Testis (tissue), 2 donors: ENCODE measurements at regions not wholly inside any gene's neighbourhood (a gene's known extent, or its start where the extent isn't known, plus 50 kb on each side); places are given as distances from the start of the nearest gene placed in this dataset.

Experiments used
- DNase-seq: peaks from one replicate; pipeline ENCODE4 v3.0.0-alpha.2; 2019
- H3K27ac ChIP-seq, 2 donors: fragments of 200-600 bp; sonication (generic); one replicate each; pipeline ENCODE4 v1.5.1; 2019
- H3K27me3 ChIP-seq: fragments of 200-600 bp; sonication (generic); one replicate; pipeline ENCODE4 v1.5.1; 2019
- H3K36me3 ChIP-seq: fragments of 200-600 bp; sonication (generic); one replicate; pipeline ENCODE4 v1.5.1; 2017; ENCODE audit warnings: low read depth; ENCODE audit errors: missing control alignments
- H3K4me1 ChIP-seq: fragments of 200-600 bp; sonication (generic); one replicate; pipeline ENCODE4 v1.5.1; 2019
- H3K4me3 ChIP-seq, 2 donors: fragments of 200-600 bp; sonication (generic); one replicate each; pipeline ENCODE4 v1.5.1; 2017 to 2019
- H3K9me3 ChIP-seq: fragments of 200-600 bp; sonication (generic); one replicate; pipeline ENCODE4 v1.5.1; 2017
- POLR2A ChIP-seq: fragments of 450-650 bp; IDR thresholded peaks from one replicate; pipeline ENCODE4 v1.6.1; 2017; ENCODE audit warnings: antibody characterized with exemption, mild to moderate bottlenecking, moderate library complexity
- WGBS, 2 donors: methylation state at CpG; one replicate each; pipeline ENCODE4 v1.1.5; 2018; 5-methylcytosine and 5-hydroxymethylcytosine counted together
- intact Hi-C: fragments of 100-400 bp; cut with DNase I; formaldehyde crosslinking; loops from one replicate; pipeline ENCODE4 v1.15.1; 2023; ENCODE audit warnings: low total_unique reads
- small RNA-seq, 2 donors: library from RNA; depleted of rRNA; stranded (forward); fragments of <200 nt; gene quantifications; one replicate each; pipeline ENCODE3, GENCODE V24; 2016
- TF ChIP-seq, protein P1 (sequence below), 3 experiments: fragments of 450-650 bp in 2 of 3; fragments of 200-600 bp in 1 of 3; sonication (generic) in 1 of 3; IDR thresholded peaks; one replicate each; pipeline ENCODE4 v1.5.1; 2016 to 2019; ENCODE audit warnings: antibody characterized with exemption in 3 of 3, mild to moderate bottlenecking in 2 of 3, moderate library complexity in 1 of 3

DNA sequence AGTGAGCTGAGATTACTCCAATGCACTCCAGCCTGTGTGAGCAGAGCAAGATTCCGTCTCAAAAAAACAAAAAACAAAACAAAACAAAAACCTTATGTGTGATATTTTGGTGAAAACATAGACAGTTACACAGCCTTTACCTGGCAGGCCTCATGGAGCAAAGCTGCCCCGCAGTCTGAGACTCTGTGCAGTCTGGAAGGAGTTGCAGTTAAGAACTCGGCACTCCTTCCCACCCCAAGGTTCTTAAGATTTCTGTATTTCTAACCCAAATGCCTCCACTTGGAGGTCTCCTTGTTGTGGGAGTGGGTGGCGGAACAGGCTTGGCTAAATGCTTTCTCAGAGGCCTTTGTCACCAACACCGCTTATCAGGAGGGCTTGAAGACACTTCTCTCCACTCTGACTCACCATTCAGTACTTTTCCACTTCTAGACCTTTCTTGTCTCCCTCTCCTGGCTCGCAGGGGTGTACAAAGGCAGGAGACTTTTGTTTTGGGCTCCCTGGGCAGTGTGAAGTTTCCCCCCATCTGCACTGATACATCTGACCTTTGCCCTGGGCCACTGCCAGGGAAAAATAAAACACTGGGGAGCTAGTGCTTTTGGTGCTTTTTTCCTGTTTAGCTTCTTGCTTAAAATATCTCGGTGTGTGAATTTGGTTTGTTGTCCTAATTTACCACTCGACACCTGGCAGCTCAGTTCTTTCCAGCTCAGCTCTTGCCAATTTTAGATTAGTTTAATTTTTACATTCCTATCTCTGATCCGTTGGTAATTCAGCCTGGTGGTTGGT, 51.3 kb upstream of the MAGI2 start:
- intact Hi-C loops, result no loop called here
- WGBS, 2 donors, result 57 to 62% methylated on average over 9 of the region's 9 CpGs
- no peaks in the 10 kb centered on the region for H3K27me3 ChIP-seq
- H3K9me3 ChIP-seq, result no peaks in the 10 kb centered on the region
- H3K36me3 ChIP-seq, result no peaks in the 10 kb centered on the region
- peak overlapping the region in 1 of 2 donors; percentile 54 for H3K27ac ChIP-seq
- peaks cover 9% of the 10 kb centered on the region for H3K4me1 ChIP-seq
- no peak for DNase-seq
- TF ChIP-seq, protein P1, sequence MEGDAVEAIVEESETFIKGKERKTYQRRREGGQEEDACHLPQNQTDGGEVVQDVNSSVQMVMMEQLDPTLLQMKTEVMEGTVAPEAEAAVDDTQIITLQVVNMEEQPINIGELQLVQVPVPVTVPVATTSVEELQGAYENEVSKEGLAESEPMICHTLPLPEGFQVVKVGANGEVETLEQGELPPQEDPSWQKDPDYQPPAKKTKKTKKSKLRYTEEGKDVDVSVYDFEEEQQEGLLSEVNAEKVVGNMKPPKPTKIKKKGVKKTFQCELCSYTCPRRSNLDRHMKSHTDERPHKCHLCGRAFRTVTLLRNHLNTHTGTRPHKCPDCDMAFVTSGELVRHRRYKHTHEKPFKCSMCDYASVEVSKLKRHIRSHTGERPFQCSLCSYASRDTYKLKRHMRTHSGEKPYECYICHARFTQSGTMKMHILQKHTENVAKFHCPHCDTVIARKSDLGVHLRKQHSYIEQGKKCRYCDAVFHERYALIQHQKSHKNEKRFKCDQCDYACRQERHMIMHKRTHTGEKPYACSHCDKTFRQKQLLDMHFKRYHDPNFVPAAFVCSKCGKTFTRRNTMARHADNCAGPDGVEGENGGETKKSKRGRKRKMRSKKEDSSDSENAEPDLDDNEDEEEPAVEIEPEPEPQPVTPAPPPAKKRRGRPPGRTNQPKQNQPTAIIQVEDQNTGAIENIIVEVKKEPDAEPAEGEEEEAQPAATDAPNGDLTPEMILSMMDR (IDR thresholded peaks at IDR 0.05), result no peak
- TF ChIP-seq POLR2A, result no peak
- H3K4me3 ChIP-seq, result no peak overlapping the region

Small RNA genes in the stretch of these regions (small RNA-seq; reads per million reads assigned to genes)
- gene RNA5SP234 (0 reads per million in 2 donors), gene RNU6-849P (0 reads per million in 2 donors)
